WTC11 (cell line): ENCODE measurements at regions not wholly inside any gene's neighbourhood (a gene's known extent, or its start where the extent isn't known, plus 50 kb on each side); places are given as distances from the start of the nearest gene placed in this dataset.

Source experiments
- ATF1 ChIP-seq: sonication (generic); formaldehyde crosslinking; IDR thresholded peaks from 2 replicates; pipeline ENCODE4 v1.8.1; 2023; ENCODE audit warnings: mild to moderate bottlenecking, moderate library complexity, missing genetic modification reagents
- CREB1 ChIP-seq: sonication (generic); formaldehyde crosslinking; IDR thresholded peaks from 2 replicates; pipeline ENCODE4 v1.8.0; 2023; ENCODE audit warnings: mild to moderate bottlenecking, missing genetic modification reagents
- CTCF ChIP-seq: fragments of 200-600 bp; IDR thresholded peaks from 2 replicates; pipeline ENCODE4 v1.8.0; 2022; ENCODE audit warnings: antibody characterized with exemption
- ETV6 ChIP-seq: sonication (generic); formaldehyde crosslinking; IDR thresholded peaks from 2 replicates; pipeline ENCODE4 v1.8.1; 2022; ENCODE audit warnings: mild to moderate bottlenecking, missing genetic modification reagents
- MAX ChIP-seq: sonication (generic); formaldehyde crosslinking; IDR thresholded peaks from 2 replicates; pipeline ENCODE4 v1.8.0; 2022; ENCODE audit warnings: mild to moderate bottlenecking, missing genetic modification reagents
- PRDM15 ChIP-seq: sonication (generic); formaldehyde crosslinking; IDR thresholded peaks from 2 replicates; pipeline ENCODE4 v1.8.0; 2022; ENCODE audit warnings: missing genetic modification reagents
- USF2 ChIP-seq: sonication (generic); formaldehyde crosslinking; IDR thresholded peaks from 2 replicates; pipeline ENCODE4 v1.8.1; 2023; ENCODE audit warnings: mild to moderate bottlenecking, missing genetic modification reagents, moderate library complexity

- no peak for TF ChIP-seq ATF1 (CRISPR knock-in tag)
- TF ChIP-seq CREB1: no peak
- TF ChIP-seq CTCF: no peak
- no peak for TF ChIP-seq PRDM15 (CRISPR knock-in tag)
- TF ChIP-seq MAX (CRISPR knock-in tag): no peak
- TF ChIP-seq ETV6 (CRISPR knock-in tag): no peak
- no peak for TF ChIP-seq USF2
Observed at GRCh38 chr9:105128908-105129600, 115.4 kb upstream of the SLC44A1 start.
